ENCODE measurements at regions not wholly inside any gene's neighbourhood (a gene's known extent, or its start where the extent isn't known, plus 50 kb on each side); places are given as distances from the start of the nearest gene placed in this dataset.

DNA sequence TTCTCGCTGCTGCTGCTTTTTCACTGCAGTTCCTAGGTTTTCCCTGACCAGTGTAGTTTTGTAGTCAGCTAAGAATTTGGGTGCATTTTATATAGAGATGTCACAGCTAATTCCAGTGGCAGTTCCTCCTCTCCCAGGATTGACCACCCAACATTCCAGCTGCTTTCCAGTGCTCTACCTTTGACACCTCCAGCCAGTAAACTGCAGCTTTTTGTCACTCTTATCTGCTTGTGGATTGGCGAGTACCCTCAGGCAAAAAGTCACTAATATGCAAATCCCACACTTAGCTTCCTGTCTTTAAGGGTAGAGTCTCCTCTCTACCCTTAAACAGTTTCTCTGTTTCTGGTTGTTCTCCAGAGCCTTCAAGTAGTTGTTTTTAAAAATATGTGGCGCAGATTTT is 146.9 kb upstream of the KCNG1 start:
- ChIA-PET POLR2A (interaction anchor here (1.6 kb wide), 1 partner anchor 10 kb away, joined by 4 read pairs; no protein-coding TSS in a partner anchor), CTCF (ENCODE audit: low intra/inter-chr PET ratio) (no interaction called here)
- H3K4me1 ChIP-seq (replicated peaks in 1 of 2; ENCODE audit: control insufficient read depth in 2 of 2, insufficient read depth in 2 of 2, low read length in 2 of 2), result no peaks in the 10 kb centered on the region
- intact Hi-C loops (cut with micrococcal nuclease) (no loop called here), in situ Hi-C loops (cut with MboI) (no loop called here)
- no peaks in the 10 kb centered on the region for H3K9me3 ChIP-seq (replicated peaks; ENCODE audit: control insufficient read depth, insufficient read depth, low read depth, low read length)
- ATAC-seq, result no peak
- H2AFZ ChIP-seq (ENCODE audit: low read depth, low read length), result no peak overlapping the region
- no peaks in the 10 kb centered on the region for H3K36me3 ChIP-seq (ENCODE audit: control insufficient read depth, insufficient read depth, low read length)
- no peaks in the 10 kb centered on the region for H3K79me2 ChIP-seq (ENCODE audit: control insufficient read depth, insufficient read depth, low read length)
- no peak overlapping the region for H3K4me3 ChIP-seq
- no peak overlapping the region for H3K27ac ChIP-seq (ENCODE audit: extremely low read depth, low read depth, low read length)
- BruUV-seq (replicated peaks), result no TSS peak
- WGBS (ENCODE audit: insufficient coverage, low coverage, missing lambda C conversion rate), result 0% methylated on average over 3 of the region's 3 CpGs
- no peaks in the 10 kb centered on the region for H3K9me1 ChIP-seq (ENCODE audit: control insufficient read depth, insufficient read depth, low read length)
- DNase-seq (ENCODE audit: extremely low read depth in 1 of 4, low spot score in 3 of 4), result no peak
- H3K4me2 ChIP-seq (ENCODE audit: insufficient read depth, low read length), result no peak overlapping the region
- H3K27me3 ChIP-seq (ENCODE audit: control insufficient read depth in 2 of 2, insufficient read depth in 2 of 2, low read length in 2 of 2), result peaks cover 0 to 3% of the 10 kb centered on the region in 2 experiments; a peak in 1 of 5 replicates
- H4K20me1 ChIP-seq (replicated peaks; ENCODE audit: control insufficient read depth, insufficient read depth, low read length), result no peaks in the 10 kb centered on the region
- FAIRE-seq, result no peak
- no peak overlapping the region for H3K9ac ChIP-seq (ENCODE audit: insufficient read depth in 1 of 2, low read depth in 2 of 2, low read length in 2 of 2)
- no peak for TF ChIP-seq ZBED1 (IDR thresholded peaks at IDR 0.05)
- no peak for TF ChIP-seq WHSC1 (IDR thresholded peaks at IDR 0.05; ENCODE audit: low read length)
- TF ChIP-seq, protein P1, sequence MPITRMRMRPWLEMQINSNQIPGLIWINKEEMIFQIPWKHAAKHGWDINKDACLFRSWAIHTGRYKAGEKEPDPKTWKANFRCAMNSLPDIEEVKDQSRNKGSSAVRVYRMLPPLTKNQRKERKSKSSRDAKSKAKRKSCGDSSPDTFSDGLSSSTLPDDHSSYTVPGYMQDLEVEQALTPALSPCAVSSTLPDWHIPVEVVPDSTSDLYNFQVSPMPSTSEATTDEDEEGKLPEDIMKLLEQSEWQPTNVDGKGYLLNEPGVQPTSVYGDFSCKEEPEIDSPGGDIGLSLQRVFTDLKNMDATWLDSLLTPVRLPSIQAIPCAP (CRISPR knock-in tag; IDR thresholded peaks at IDR 0.05; ENCODE audit: borderline replicate concordance), result no peak
- no peak for TF ChIP-seq FOXK1 (CRISPR knock-in tag; IDR thresholded peaks at IDR 0.05; ENCODE audit: borderline replicate concordance)
- TF ChIP-seq ZNF174 (CRISPR knock-in tag; IDR thresholded peaks at IDR 0.05), result no peak
- TF ChIP-seq FOSL1 (tag; conservative IDR thresholded peaks at IDR 0.05), result no peak
- no peak for TF ChIP-seq CHD4 (IDR thresholded peaks at IDR 0.05; ENCODE audit: insufficient read depth, insufficient replicate concordance, low read depth, low read length, poor library complexity, severe bottlenecking)
- no peak for TF ChIP-seq TCF7 (IDR thresholded peaks at IDR 0.05; ENCODE audit: borderline replicate concordance)
- no peak for TF ChIP-seq GABPB1 (CRISPR knock-in tag; IDR thresholded peaks at IDR 0.05)
- no peak for TF ChIP-seq ZNF232 (CRISPR knock-in tag; IDR thresholded peaks at IDR 0.05)
- TF ChIP-seq, protein P2, sequence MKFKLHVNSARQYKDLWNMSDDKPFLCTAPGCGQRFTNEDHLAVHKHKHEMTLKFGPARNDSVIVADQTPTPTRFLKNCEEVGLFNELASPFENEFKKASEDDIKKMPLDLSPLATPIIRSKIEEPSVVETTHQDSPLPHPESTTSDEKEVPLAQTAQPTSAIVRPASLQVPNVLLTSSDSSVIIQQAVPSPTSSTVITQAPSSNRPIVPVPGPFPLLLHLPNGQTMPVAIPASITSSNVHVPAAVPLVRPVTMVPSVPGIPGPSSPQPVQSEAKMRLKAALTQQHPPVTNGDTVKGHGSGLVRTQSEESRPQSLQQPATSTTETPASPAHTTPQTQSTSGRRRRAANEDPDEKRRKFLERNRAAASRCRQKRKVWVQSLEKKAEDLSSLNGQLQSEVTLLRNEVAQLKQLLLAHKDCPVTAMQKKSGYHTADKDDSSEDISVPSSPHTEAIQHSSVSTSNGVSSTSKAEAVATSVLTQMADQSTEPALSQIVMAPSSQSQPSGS (CRISPR knock-in tag; IDR thresholded peaks at IDR 0.05), result no peak
- no peak for TF ChIP-seq HDAC3 (IDR thresholded peaks at IDR 0.05; ENCODE audit: borderline replicate concordance, partially characterized antibody)
- TF ChIP-seq ZNF143 (CRISPR knock-in tag; IDR thresholded peaks at IDR 0.05), result no peak
- no peak for TF ChIP-seq BACH1 (tag; IDR thresholded peaks at IDR 0.05)

Measured in K562 (cell line).